ENCODE measurements at regions not wholly inside any gene's neighbourhood (a gene's known extent, or its start where the extent isn't known, plus 50 kb on each side); places are given as distances from the start of the nearest gene placed in this dataset.
"Not testable (repeated sequence)": the region's sequence is repeated elsewhere in the genome, so short reads cannot be mapped to it uniquely, and the experiment has no call there.

- Histone ChIP-seq H3K9me3 (no peaks in the 10 kb centered on the region), H3K36me3 (no peaks in the 10 kb centered on the region), H3K27ac (no peak overlapping the region), H3K4me3 (no peak overlapping the region), H3K27me3 (peaks cover 0 to 23% (median 0%) of the 10 kb centered on the region in 4 donors), H3K4me1 (peaks cover 7 to 36% (median 14%) of the 10 kb centered on the region in 3 donors)
- no peak for DNase-seq
- 72 to 74% methylated on average over 2 of the region's 2 CpGs for WGBS, 2 donors
- TF ChIP-seq POLR2A (IDR thresholded peaks at IDR 0.05) = no peak
- no peak for TF ChIP-seq CTCF (IDR thresholded peaks at IDR 0.05)
- intact Hi-C loops (cut with DNase I) = no loop called here
Observed at GRCh38 chr2:174678395-174678794, 80.8 kb upstream of the WIPF1 start.

GRCh38 chr2:174675615-174676014, 78.0 kb upstream of the WIPF1 start:
- intact Hi-C loops (cut with DNase I) = no loop called here
- H3K27ac ChIP-seq = no peak overlapping the region
- H3K4me3 ChIP-seq = no peak overlapping the region
- peaks cover 0 to 11% (median 9%) of the 10 kb centered on the region in 3 donors for H3K9me3 ChIP-seq
- DNase-seq = no peak
- H3K36me3 ChIP-seq = peaks cover 0 to 7% (median 0%) of the 10 kb centered on the region in 3 donors
- WGBS, 2 donors = 85 to 88% methylated on average over 4 to 5 of the region's 5 CpGs
- TF ChIP-seq CTCF (IDR thresholded peaks at IDR 0.05) (no peak), POLR2A (IDR thresholded peaks at IDR 0.05) (no peak)
- no peaks in the 10 kb centered on the region for H3K27me3 ChIP-seq
- H3K4me1 ChIP-seq = peaks cover 0 to 9% (median 0%) of the 10 kb centered on the region in 3 donors

- intact Hi-C loops (cut with DNase I) = no loop called here
- no peak overlapping the region for H3K27ac ChIP-seq
- DNase-seq = no peak
Observed at GRCh38 chr2:174673876-174674275, 76.3 kb upstream of the WIPF1 start.

GRCh38 chr2:174673440-174673839, 75.8 kb upstream of the WIPF1 start:
- peaks cover 0 to 7% (median 0%) of the 10 kb centered on the region in 3 donors for H3K36me3 ChIP-seq
- no peak overlapping the region for H3K4me3 ChIP-seq
- no peaks in the 10 kb centered on the region for H3K4me1 ChIP-seq
- no peak overlapping the region for H3K27ac ChIP-seq
- 76 to 87% methylated on average over 6 to 7 of the region's 7 CpGs for WGBS, 2 donors
- H3K9me3 ChIP-seq = peaks cover 0 to 11% (median 9%) of the 10 kb centered on the region in 3 donors
- H3K27me3 ChIP-seq = no peaks in the 10 kb centered on the region
- DNase-seq = no peak
- TF ChIP-seq CTCF (IDR thresholded peaks at IDR 0.05) = no peak
- no peak for TF ChIP-seq POLR2A (IDR thresholded peaks at IDR 0.05)
- intact Hi-C loops (cut with DNase I) = no loop called here

More at GRCh38 chr2:174673876-174674275, 76.3 kb upstream of the WIPF1 start:
- WGBS, 2 donors = 71 to 79% methylated on average over 3 of the region's 3 CpGs
- Histone ChIP-seq H3K9me3 (peaks cover 0 to 11% (median 9%) of the 10 kb centered on the region in 3 donors), H3K4me3 (no peak overlapping the region), H3K27me3 (no peaks in the 10 kb centered on the region), H3K36me3 (peaks cover 0 to 7% (median 0%) of the 10 kb centered on the region in 3 donors), H3K4me1 (no peaks in the 10 kb centered on the region)
- TF ChIP-seq CTCF (IDR thresholded peaks at IDR 0.05) = no peak
- no peak for TF ChIP-seq POLR2A (IDR thresholded peaks at IDR 0.05)

- H3K27me3 ChIP-seq; intact Hi-C loops (cut with DNase I); H3K27ac ChIP-seq; DNase-seq; H3K36me3 ChIP-seq; H3K4me3 ChIP-seq: not testable (repeated sequence)
- 89 to 92% methylated on average over 10 of the region's 10 CpGs for WGBS, 2 donors
- Histone ChIP-seq H3K9me3 (peaks cover 0 to 11% (median 9%) of the 10 kb centered on the region in 3 donors), H3K4me1 (peaks cover 1 to 17% (median 11%) of the 10 kb centered on the region in 3 donors)
Observed at GRCh38 chr2:174671532-174671931, 73.9 kb upstream of the WIPF1 start.

- intact Hi-C loops (cut with DNase I) = no loop called here
- Histone ChIP-seq H3K4me1 (peaks cover 7 to 26% (median 17%) of the 10 kb centered on the region in 3 donors), H3K27me3 (no peaks in the 10 kb centered on the region), H3K4me3 (no peak overlapping the region), H3K36me3 (peaks cover 0 to 7% (median 0%) of the 10 kb centered on the region in 3 donors), H3K27ac (no peak overlapping the region), H3K9me3 (peaks cover 0 to 11% (median 9%) of the 10 kb centered on the region in 3 donors)
- WGBS, 2 donors = 82 to 86% methylated on average over 3 to 4 of the region's 4 CpGs
- DNase-seq = no peak
- no peak for TF ChIP-seq CTCF (IDR thresholded peaks at IDR 0.05)
- TF ChIP-seq POLR2A (IDR thresholded peaks at IDR 0.05) = no peak
Observed at GRCh38 chr2:174670446-174670845, 72.8 kb upstream of the WIPF1 start.

All from esophagus squamous epithelium (tissue), 5 donors.